WI38 (cell line): ENCODE measurements at regions not wholly inside any gene's neighbourhood (a gene's known extent, or its start where the extent isn't known, plus 50 kb on each side); places are given as distances from the start of the nearest gene placed in this dataset.
"Not testable (repeated sequence)": the region's sequence is repeated elsewhere in the genome, so short reads cannot be mapped to it uniquely, and the experiment has no call there.

Source experiments
- H3K4me3 ChIP-seq: 2 replicates; pipeline ENCODE4 v1.5.1; 2011; ENCODE audit warnings: low read depth, mild to moderate bottlenecking, control low read depth, low read length
- CTCF ChIP-seq: IDR thresholded peaks from 2 replicates; pipeline ENCODE4 v1.5.1; 2012; ENCODE audit warnings: low read depth, mild to moderate bottlenecking, control low read depth, low read length

GRCh38 chr6:28841290-28841689 lies 82.5 kb downstream of the TRIM27 start:
- H3K4me3 ChIP-seq, result no peak overlapping the region
- TF ChIP-seq CTCF, result no peak

GRCh38 chr6:28848756-28849155 lies 75.0 kb downstream of the TRIM27 start:
- H3K4me3 ChIP-seq, result not testable (repeated sequence)
